GM15510 (cell line): ENCODE measurements at regions not wholly inside any gene's neighbourhood (a gene's known extent, or its start where the extent isn't known, plus 50 kb on each side); places are given as distances from the start of the nearest gene placed in this dataset.

Experiments
- POLR2A ChIP-seq: IDR thresholded peaks from 3 replicates; pipeline ENCODE4 v1.6.1; 2011; ENCODE audit warnings: borderline replicate concordance; ENCODE audit not compliant: insufficient read length; ENCODE audit errors: extremely low read depth

GRCh38 chr1:224486801-224487583, 52.4 kb upstream of the WDR26 start:
- no peak for TF ChIP-seq POLR2A

- TF ChIP-seq POLR2A: no peak
These were observed 54.4 kb upstream of the WDR26 start for GRCh38 chr1:224488806-224489499.

- no peak for TF ChIP-seq POLR2A
These were observed 55.2 kb upstream of the WDR26 start for GRCh38 chr1:224489534-224490365.

- TF ChIP-seq POLR2A: no peak
These were observed 56.2 kb upstream of the WDR26 start for GRCh38 chr1:224490549-224491537.

- no peak for TF ChIP-seq POLR2A
These were observed 57.4 kb upstream of the WDR26 start for GRCh38 chr1:224492015-224492414.

GRCh38 chr1:224492632-224493031, 58.0 kb upstream of the WDR26 start:
- no peak for TF ChIP-seq POLR2A

GRCh38 chr1:224493269-224493668, 58.7 kb upstream of the WDR26 start:
- TF ChIP-seq POLR2A: no peak

GRCh38 chr1:224494343-224494742, 59.7 kb upstream of the WDR26 start:
- TF ChIP-seq POLR2A: no peak

GRCh38 chr1:224495866-224496265, 61.3 kb upstream of the WDR26 start:
- no peak for TF ChIP-seq POLR2A

GRCh38 chr1:224496826-224497225, 62.2 kb upstream of the WDR26 start:
- TF ChIP-seq POLR2A: no peak

- TF ChIP-seq POLR2A: no peak
These were observed 63.3 kb upstream of the WDR26 start for GRCh38 chr1:224497714-224498573.

GRCh38 chr1:224498574-224499170, 64.1 kb upstream of the WDR26 start:
- no peak for TF ChIP-seq POLR2A

- TF ChIP-seq POLR2A: no peak
These were observed 64.6 kb upstream of the WDR26 start for GRCh38 chr1:224499204-224499603.
